PC-9 (cell line): ENCODE measurements at regions not wholly inside any gene's neighbourhood (a gene's known extent, or its start where the extent isn't known, plus 50 kb on each side); places are given as distances from the start of the nearest gene placed in this dataset.
A peak's percentile ranks its signal among the peaks of the same experiment; 100 is the strongest.

Experiments used
- BruUV-seq: library from RNA; stranded (reverse); fragments of 400-500 nt; replicated peaks from 2 replicates; lab custom pipeline; 2021; lab: Mats Ljungman, UMichigan
- CTCF ChIA-PET: fragments of 300-600 bp; sonication (Branson Sonifier 250); formaldehyde crosslinking; loops from one replicate; lab custom pipeline; 2022; ENCODE audit warnings: antibody characterized with exemption; lab: Charles Lee
- POLR2A ChIA-PET: fragments of 300-600 bp; sonication (Branson Sonifier 250); formaldehyde crosslinking; loops from one replicate; lab custom pipeline; 2022; ENCODE audit warnings: antibody characterized with exemption; ENCODE audit not compliant: unreplicated experiment; lab: Charles Lee
- DNase-seq, 2 experiments: peaks; one replicate each; pipeline versions ENCODE4 v3.0.0 to v3.0.0-alpha.2; 2015 to 2022; ENCODE audit warnings: mixed read lengths in 1 of 2
- H2AFZ ChIP-seq: fragments of 200-600 bp; sonication (generic); 2 replicates; pipeline ENCODE4 v1.8.1; 2017; ENCODE audit warnings: antibody characterized with exemption
- H3F3A ChIP-seq: fragments of 200-600 bp; sonication (generic); 2 replicates; pipeline ENCODE4 v1.8.1; 2017; ENCODE audit warnings: antibody characterized with exemption, mild to moderate bottlenecking, low read depth; ENCODE audit not compliant: insufficient read depth
- H3K27ac ChIP-seq: fragments of 200-600 bp; sonication (generic); 2 replicates; pipeline ENCODE4 v1.6.1; 2016; ENCODE audit warnings: mixed run types
- H3K27me3 ChIP-seq: fragments of 200-600 bp; sonication (generic); 2 replicates; pipeline ENCODE4 v1.6.1; 2016; ENCODE audit warnings: low read depth, mixed run types; ENCODE audit not compliant: insufficient read depth
- H3K36me3 ChIP-seq: fragments of 200-600 bp; sonication (generic); 2 replicates; pipeline ENCODE4 v1.6.1; 2016; ENCODE audit warnings: low read depth, mixed run types
- H3K4me1 ChIP-seq: fragments of 200-600 bp; sonication (generic); replicated peaks from 2 replicates; pipeline ENCODE4 v1.6.1; 2016; ENCODE audit warnings: mixed run types; ENCODE audit not compliant: insufficient read depth
- H3K4me2 ChIP-seq: fragments of 200-600 bp; sonication (generic); 2 replicates; pipeline ENCODE4 v1.6.1; 2017; ENCODE audit warnings: mixed run types
- H3K4me3 ChIP-seq: fragments of 200-600 bp; sonication (generic); 2 replicates; pipeline ENCODE4 v1.6.1; 2016; ENCODE audit warnings: mixed run types
- H3K79me2 ChIP-seq: fragments of 200-600 bp; sonication (generic); 2 replicates; pipeline ENCODE4 v1.6.1; 2017; ENCODE audit warnings: low read depth, mixed run types
- H3K9me2 ChIP-seq: fragments of 200-600 bp; sonication (generic); 2 replicates; pipeline ENCODE4 v1.8.1; 2017; ENCODE audit warnings: mild to moderate bottlenecking; ENCODE audit not compliant: insufficient read depth
- H3K9me3 ChIP-seq: fragments of 200-600 bp; sonication (generic); 2 replicates; pipeline ENCODE4 v1.8.1; 2016; ENCODE audit warnings: low read depth; ENCODE audit not compliant: insufficient read depth
- H4K20me1 ChIP-seq: fragments of 200-600 bp; sonication (generic); 2 replicates; pipeline ENCODE4 v1.8.1; 2017; ENCODE audit not compliant: insufficient read depth
- CTCF ChIP-seq: fragments of 200-600 bp; sonication (generic); conservative IDR thresholded peaks from 2 replicates; pipeline ENCODE4 v1.6.1; 2017; ENCODE audit warnings: mixed run types, antibody characterized with exemption, mild to moderate bottlenecking, moderate library complexity
- EZH2 ChIP-seq: fragments of 200-600 bp; sonication (generic); IDR thresholded peaks from 2 replicates; pipeline ENCODE4 v1.8.0; 2017; ENCODE audit warnings: antibody characterized with exemption, low read depth
- intact Hi-C: fragments of 100-400 bp; cut with micrococcal nuclease; formaldehyde crosslinking; loops from one replicate; pipeline ENCODE4 v1.10.0; 2022; ENCODE audit not compliant: unreplicated experiment

- H3K4me1 ChIP-seq, result peaks cover 36% of the 10 kb centered on the region
- H4K20me1 ChIP-seq, result no peaks in the 10 kb centered on the region
- BruUV-seq, result no TSS peak
- no peaks in the 10 kb centered on the region for H3K79me2 ChIP-seq
- no peak overlapping the region for H3K27ac ChIP-seq
- peaks cover 11% of the 10 kb centered on the region for H3F3A ChIP-seq
- ChIA-PET POLR2A (no interaction called here), CTCF (no interaction called here)
- H3K9me3 ChIP-seq, result no peaks in the 10 kb centered on the region
- no peak overlapping the region for H3K4me3 ChIP-seq
- no peak overlapping the region for H2AFZ ChIP-seq
- H3K27me3 ChIP-seq, result no peaks in the 10 kb centered on the region
- TF ChIP-seq EZH2 (no peak), CTCF (no peak)
- no peaks in the 10 kb centered on the region for H3K36me3 ChIP-seq
- intact Hi-C loops, result no loop called here
- H3K9me2 ChIP-seq, result no peaks in the 10 kb centered on the region
- no peak overlapping the region for H3K4me2 ChIP-seq
- peak in 1 of 2 experiments; percentile 67 for DNase-seq
Observed at GRCh38 chr15:75126864-75127580, 74.7 kb upstream of the C15orf39 start.

- TF ChIP-seq EZH2 (no peak), CTCF (no peak)
- BruUV-seq, result no TSS peak
- intact Hi-C loops, result no loop called here
- no peak for DNase-seq
- Histone ChIP-seq H4K20me1 (no peaks in the 10 kb centered on the region), H3F3A (peaks cover 4% of the 10 kb centered on the region; the same call in 1 of the 2 replicates), H3K4me2 (no peak overlapping the region), H3K9me3 (no peaks in the 10 kb centered on the region), H3K27me3 (no peaks in the 10 kb centered on the region), H3K79me2 (no peaks in the 10 kb centered on the region), H3K4me1 (peaks cover 17% of the 10 kb centered on the region), H3K4me3 (no peak overlapping the region), H3K27ac (no peak overlapping the region), H2AFZ (no peak overlapping the region), H3K9me2 (no peaks in the 10 kb centered on the region), H3K36me3 (no peaks in the 10 kb centered on the region)
- ChIA-PET POLR2A (interaction anchor here (0.7 kb wide), 1 partner anchor 62 kb away, joined by 8 read pairs; no protein-coding TSS in a partner anchor), CTCF (no interaction called here)
Observed at GRCh38 chr15:75129788-75130187, 71.9 kb upstream of the C15orf39 start.

GRCh38 chr15:75131269-75131643, 70.4 kb upstream of the C15orf39 start:
- Histone ChIP-seq H3K4me2 (no peak overlapping the region), H3K27me3 (no peaks in the 10 kb centered on the region), H3K4me1 (peaks cover 17% of the 10 kb centered on the region), H3K79me2 (no peaks in the 10 kb centered on the region), H3K36me3 (no peaks in the 10 kb centered on the region), H3K4me3 (no peak overlapping the region), H3K9me3 (no peaks in the 10 kb centered on the region), H4K20me1 (no peaks in the 10 kb centered on the region), H3K9me2 (no peaks in the 10 kb centered on the region), H3F3A (peaks cover 4% of the 10 kb centered on the region; the same call in 1 of the 2 replicates), H3K27ac (no peak overlapping the region), H2AFZ (no peak overlapping the region)
- ChIA-PET POLR2A (interaction anchor here (0.7 kb wide), 1 partner anchor 63 kb away, joined by 5 read pairs; no protein-coding TSS in a partner anchor), CTCF (no interaction called here)
- TF ChIP-seq CTCF (no peak), EZH2 (no peak)
- no TSS peak for BruUV-seq
- no peak for DNase-seq
- intact Hi-C loops, result no loop called here
